Naive B cell (primary cell): ENCODE measurements at regions not wholly inside any gene's neighbourhood (a gene's known extent, or its start where the extent isn't known, plus 50 kb on each side); places are given as distances from the start of the nearest gene placed in this dataset.

ENCODE experiments used
- ATAC-seq, 2 donors: fragments of 150-1000 bp; cut with Tn5 transposase; 2 replicates each; pipeline ENCODE4 v1.10.0; 2021; ENCODE audit warnings: low read depth in 2 of 2, mild to moderate bottlenecking in 2 of 2, moderate library complexity in 2 of 2
- DNase-seq: peaks from one replicate; pipeline ENCODE4 v3.0.0; 2022
- H3K27ac Mint-ChIP-seq, 6 donors: one replicate each; pipeline ENCODE4 v1.8.0; 2020 to 2022; ENCODE audit warnings: mild to moderate bottlenecking in 6 of 6, mixed read lengths in 6 of 6, moderate library complexity in 5 of 6, inconsistent platforms in 2 of 6
- H3K27me3 Mint-ChIP-seq, 3 donors: one replicate each; pipeline ENCODE4 v1.8.0; 2021 to 2022; ENCODE audit warnings: mixed read lengths in 3 of 3, mild to moderate bottlenecking in 1 of 3
- H3K36me3 Mint-ChIP-seq, 2 donors: one replicate each; pipeline ENCODE4 v1.8.0; 2020 to 2022; ENCODE audit warnings: mixed read lengths in 2 of 2, inconsistent platforms in 1 of 2, mild to moderate bottlenecking in 1 of 2
- H3K4me1 Mint-ChIP-seq, 3 donors: one replicate each; pipeline ENCODE4 v1.8.0; 2020 to 2022; ENCODE audit warnings: mixed read lengths in 3 of 3, inconsistent platforms in 1 of 3, mild to moderate bottlenecking in 1 of 3, moderate library complexity in 1 of 3
- H3K4me3 Mint-ChIP-seq, 8 donors: one replicate each; pipeline ENCODE4 v1.8.0; 2020 to 2022; ENCODE audit warnings: mild to moderate bottlenecking in 8 of 8, mixed read lengths in 8 of 8, moderate library complexity in 8 of 8, inconsistent platforms in 2 of 8
- H3K9me3 Mint-ChIP-seq, 7 donors: one replicate each; pipeline ENCODE4 v1.8.0; 2020 to 2022; ENCODE audit warnings: mixed read lengths in 7 of 7, mild to moderate bottlenecking in 5 of 7, inconsistent platforms in 2 of 7, moderate library complexity in 1 of 7

GRCh38 chr1:201602413-201603265 lies 63.7 kb downstream of the NAV1 start:
- ATAC-seq (no peak), DNase-seq (no peak)
- Mint-ChIP-seq H3K4me1 (no peaks in the 10 kb centered on the region), H3K9me3 (peaks cover 0 to 1% (median 0%) of the 10 kb centered on the region in 7 donors), H3K36me3 (no peaks in the 10 kb centered on the region), H3K27ac (no peak overlapping the region), H3K27me3 (no peaks in the 10 kb centered on the region), H3K4me3 (no peak overlapping the region)

- Mint-ChIP-seq H3K4me1 (no peaks in the 10 kb centered on the region), H3K9me3 (no peaks in the 10 kb centered on the region), H3K27me3 (no peaks in the 10 kb centered on the region), H3K27ac (no peak overlapping the region), H3K4me3 (peak overlapping the region in 1 of 8 donors; percentile 25), H3K36me3 (no peaks in the 10 kb centered on the region)
- DNase-seq, result no peak
- no peak for ATAC-seq
These were observed 64.8 kb downstream of the NAV1 start for GRCh38 chr1:201603613-201604232.

- H3K27me3 Mint-ChIP-seq, result no peaks in the 10 kb centered on the region
- peak overlapping the region in 1 of 8 donors; percentile 26 for H3K4me3 Mint-ChIP-seq
- H3K36me3 Mint-ChIP-seq, result no peaks in the 10 kb centered on the region
- no peak overlapping the region for H3K27ac Mint-ChIP-seq
- no peak for ATAC-seq
- no peak for DNase-seq
- no peaks in the 10 kb centered on the region for H3K9me3 Mint-ChIP-seq
- no peaks in the 10 kb centered on the region for H3K4me1 Mint-ChIP-seq
These were observed 66.6 kb downstream of the NAV1 start for GRCh38 chr1:201605385-201606010.

GRCh38 chr1:201606096-201606495 lies 67.2 kb downstream of the NAV1 start:
- Mint-ChIP-seq H3K27me3 (no peaks in the 10 kb centered on the region), H3K36me3 (no peaks in the 10 kb centered on the region), H3K4me3 (no peak overlapping the region), H3K4me1 (no peaks in the 10 kb centered on the region), H3K9me3 (no peaks in the 10 kb centered on the region), H3K27ac (no peak overlapping the region)
- DNase-seq (no peak), ATAC-seq (no peak)

GRCh38 chr1:201606623-201607022 lies 67.7 kb downstream of the NAV1 start:
- Mint-ChIP-seq H3K27ac (no peak overlapping the region), H3K4me3 (no peak overlapping the region), H3K9me3 (no peaks in the 10 kb centered on the region), H3K36me3 (no peaks in the 10 kb centered on the region), H3K4me1 (no peaks in the 10 kb centered on the region), H3K27me3 (peaks cover 0 to 3% (median 0%) of the 10 kb centered on the region in 3 donors)
- DNase-seq (no peak), ATAC-seq (no peak)

- no peak overlapping the region for H3K27ac Mint-ChIP-seq
- DNase-seq, result no peak
- no peaks in the 10 kb centered on the region for H3K9me3 Mint-ChIP-seq
- no peak overlapping the region for H3K4me3 Mint-ChIP-seq
- ATAC-seq, result no peak
- no peaks in the 10 kb centered on the region for H3K4me1 Mint-ChIP-seq
- peaks cover 0 to 7% (median 3%) of the 10 kb centered on the region in 3 donors for H3K27me3 Mint-ChIP-seq
- H3K36me3 Mint-ChIP-seq, result no peaks in the 10 kb centered on the region
These were observed 69.9 kb downstream of the NAV1 start for GRCh38 chr1:201608635-201609395.

GRCh38 chr1:201609661-201610318 lies 70.9 kb downstream of the NAV1 start:
- Mint-ChIP-seq H3K4me1 (no peaks in the 10 kb centered on the region), H3K9me3 (no peaks in the 10 kb centered on the region), H3K27me3 (peaks cover 0 to 7% (median 3%) of the 10 kb centered on the region in 3 donors), H3K36me3 (no peaks in the 10 kb centered on the region), H3K4me3 (no peak overlapping the region), H3K27ac (peak overlapping the region in 1 of 6 donors; percentile 11)
- no peak for DNase-seq
- ATAC-seq, result no peak

GRCh38 chr1:201610858-201611257 lies 71.9 kb downstream of the NAV1 start:
- no peak for ATAC-seq
- H3K27ac Mint-ChIP-seq, result no peak overlapping the region
- no peaks in the 10 kb centered on the region for H3K9me3 Mint-ChIP-seq

GRCh38 chr1:201612645-201613044 lies 73.7 kb downstream of the NAV1 start:
- Mint-ChIP-seq H3K4me3 (no peak overlapping the region), H3K4me1 (no peaks in the 10 kb centered on the region), H3K36me3 (no peaks in the 10 kb centered on the region), H3K9me3 (no peaks in the 10 kb centered on the region), H3K27ac (no peak overlapping the region), H3K27me3 (peaks cover 0 to 7% (median 3%) of the 10 kb centered on the region in 3 donors)
- DNase-seq (no peak), ATAC-seq (no peak)

More at GRCh38 chr1:201610858-201611257, 71.9 kb downstream of the NAV1 start:
- Mint-ChIP-seq H3K4me3 (no peak overlapping the region), H3K36me3 (no peaks in the 10 kb centered on the region), H3K27me3 (peaks cover 0 to 7% (median 3%) of the 10 kb centered on the region in 3 donors), H3K4me1 (no peaks in the 10 kb centered on the region)
- DNase-seq, result no peak

GRCh38 chr1:201614262-201615015 lies 75.5 kb downstream of the NAV1 start:
- no peaks in the 10 kb centered on the region for H3K9me3 Mint-ChIP-seq
- ATAC-seq (no peak), DNase-seq (no peak)
- no peak overlapping the region for H3K27ac Mint-ChIP-seq
- H3K4me1 Mint-ChIP-seq, result no peaks in the 10 kb centered on the region
- H3K36me3 Mint-ChIP-seq, result no peaks in the 10 kb centered on the region
- H3K27me3 Mint-ChIP-seq, result peaks cover 0 to 8% (median 3%) of the 10 kb centered on the region in 3 donors
- no peak overlapping the region for H3K4me3 Mint-ChIP-seq

GRCh38 chr1:201617157-201617556 lies 78.2 kb downstream of the NAV1 start:
- ATAC-seq (no peak), DNase-seq (no peak)
- H3K27me3 Mint-ChIP-seq, result peaks cover 0 to 4% (median 0%) of the 10 kb centered on the region in 3 donors
- H3K36me3 Mint-ChIP-seq, result no peaks in the 10 kb centered on the region
- H3K4me1 Mint-ChIP-seq, result peaks cover 0 to 3% (median 0%) of the 10 kb centered on the region in 3 donors
- peak overlapping the region in 1 of 6 donors; percentile 77 for H3K27ac Mint-ChIP-seq
- no peak overlapping the region for H3K4me3 Mint-ChIP-seq
- no peaks in the 10 kb centered on the region for H3K9me3 Mint-ChIP-seq

GRCh38 chr1:201618389-201618788 lies 79.5 kb downstream of the NAV1 start:
- Mint-ChIP-seq H3K27ac (no peak overlapping the region), H3K4me3 (no peak overlapping the region), H3K36me3 (no peaks in the 10 kb centered on the region), H3K4me1 (peaks cover 0 to 3% (median 0%) of the 10 kb centered on the region in 3 donors), H3K9me3 (no peaks in the 10 kb centered on the region), H3K27me3 (peaks cover 0 to 4% (median 0%) of the 10 kb centered on the region in 3 donors)
- ATAC-seq (no peak), DNase-seq (no peak)
